Osteoblast (primary cell): ENCODE measurements at regions not wholly inside any gene's neighbourhood (a gene's known extent, or its start where the extent isn't known, plus 50 kb on each side); places are given as distances from the start of the nearest gene placed in this dataset.

ENCODE experiments used
- DNase-seq: peaks from one replicate; pipeline ENCODE4 v3.0.0; 2011; ENCODE audit warnings: low spot score, mixed read lengths; ENCODE audit not compliant: insufficient read length; ENCODE audit errors: missing footprints
- H2AFZ ChIP-seq: 2 replicates; pipeline ENCODE4 v1.6.0; 2011; ENCODE audit warnings: mild to moderate bottlenecking, low read length
- H3K27ac ChIP-seq: 2 replicates; pipeline ENCODE4 v1.5.1; 2011; ENCODE audit warnings: mild to moderate bottlenecking, low read depth, low read length, moderate library complexity
- H3K27me3 ChIP-seq: 2 replicates; pipeline ENCODE4 v1.6.0; 2012; ENCODE audit warnings: mild to moderate bottlenecking, control low read depth, inconsistent platforms, low read length, moderate library complexity; ENCODE audit not compliant: insufficient read depth
- H3K36me3 ChIP-seq: 2 replicates; pipeline ENCODE4 v1.5.1; 2011; ENCODE audit warnings: mild to moderate bottlenecking, low read length, control low read depth, moderate library complexity; ENCODE audit not compliant: insufficient read depth
- H3K4me1 ChIP-seq: 2 replicates; pipeline ENCODE4 v1.5.1; 2011; ENCODE audit warnings: mild to moderate bottlenecking, low read length, control low read depth, moderate library complexity; ENCODE audit not compliant: insufficient read depth
- H3K4me2 ChIP-seq: 2 replicates; pipeline ENCODE4 v1.6.0; 2011; ENCODE audit warnings: mild to moderate bottlenecking, low read length; ENCODE audit not compliant: insufficient read depth
- H3K4me3 ChIP-seq: fragments of 200-600 bp; sonication (generic); 3 replicates; pipeline ENCODE4 v1.5.1; 2012; ENCODE audit warnings: mild to moderate bottlenecking, low read length, inconsistent platforms; ENCODE audit not compliant: insufficient read depth
- H3K79me2 ChIP-seq: 2 replicates; pipeline ENCODE4 v1.6.0; 2012; ENCODE audit warnings: mild to moderate bottlenecking, low read length, control low read depth, inconsistent platforms; ENCODE audit not compliant: insufficient read depth
- H3K9me3 ChIP-seq: 2 replicates; pipeline ENCODE4 v1.5.1; 2011; ENCODE audit warnings: low read depth, low read length, control low read depth
- H4K20me1 ChIP-seq: 2 replicates; pipeline ENCODE4 v1.6.0; 2012; ENCODE audit warnings: mild to moderate bottlenecking, low read length, control low read depth; ENCODE audit not compliant: insufficient read depth
- TF ChIP-seq, protein P1 (sequence below): IDR thresholded peaks from 2 replicates; pipeline ENCODE4 v1.5.1; 2011; ENCODE audit warnings: mild to moderate bottlenecking, low read depth, low read length, moderate library complexity; ENCODE audit errors: extremely low read depth

DNA sequence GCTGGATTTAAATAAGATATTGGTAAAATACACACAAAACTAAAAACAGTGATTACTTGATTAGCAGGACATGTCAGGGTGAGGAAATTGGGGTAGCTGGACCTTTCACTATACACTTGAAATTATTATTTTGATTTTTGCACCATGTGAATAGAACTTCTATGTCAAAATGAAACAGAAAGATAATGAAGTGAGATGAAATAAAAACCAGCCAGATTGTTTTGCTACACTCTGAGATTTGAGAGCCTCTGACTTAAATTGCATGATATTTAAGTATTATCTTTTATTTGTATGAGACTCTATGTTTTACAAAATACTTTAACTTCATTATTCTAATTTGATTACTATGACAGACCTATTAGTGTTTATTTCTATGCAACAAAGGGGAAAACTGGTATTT lies 819.6 kb upstream of the ATXN8OS start:
- H3K4me2 ChIP-seq = no peak overlapping the region
- no peaks in the 10 kb centered on the region for H3K27me3 ChIP-seq
- H3K4me1 ChIP-seq = no peaks in the 10 kb centered on the region
- H2AFZ ChIP-seq = no peak overlapping the region
- no peak overlapping the region for H3K4me3 ChIP-seq
- TF ChIP-seq, protein P1, sequence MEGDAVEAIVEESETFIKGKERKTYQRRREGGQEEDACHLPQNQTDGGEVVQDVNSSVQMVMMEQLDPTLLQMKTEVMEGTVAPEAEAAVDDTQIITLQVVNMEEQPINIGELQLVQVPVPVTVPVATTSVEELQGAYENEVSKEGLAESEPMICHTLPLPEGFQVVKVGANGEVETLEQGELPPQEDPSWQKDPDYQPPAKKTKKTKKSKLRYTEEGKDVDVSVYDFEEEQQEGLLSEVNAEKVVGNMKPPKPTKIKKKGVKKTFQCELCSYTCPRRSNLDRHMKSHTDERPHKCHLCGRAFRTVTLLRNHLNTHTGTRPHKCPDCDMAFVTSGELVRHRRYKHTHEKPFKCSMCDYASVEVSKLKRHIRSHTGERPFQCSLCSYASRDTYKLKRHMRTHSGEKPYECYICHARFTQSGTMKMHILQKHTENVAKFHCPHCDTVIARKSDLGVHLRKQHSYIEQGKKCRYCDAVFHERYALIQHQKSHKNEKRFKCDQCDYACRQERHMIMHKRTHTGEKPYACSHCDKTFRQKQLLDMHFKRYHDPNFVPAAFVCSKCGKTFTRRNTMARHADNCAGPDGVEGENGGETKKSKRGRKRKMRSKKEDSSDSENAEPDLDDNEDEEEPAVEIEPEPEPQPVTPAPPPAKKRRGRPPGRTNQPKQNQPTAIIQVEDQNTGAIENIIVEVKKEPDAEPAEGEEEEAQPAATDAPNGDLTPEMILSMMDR = no peak
- H3K36me3 ChIP-seq = no peaks in the 10 kb centered on the region
- H4K20me1 ChIP-seq = no peaks in the 10 kb centered on the region
- no peaks in the 10 kb centered on the region for H3K9me3 ChIP-seq
- no peak overlapping the region for H3K27ac ChIP-seq
- H3K79me2 ChIP-seq = no peaks in the 10 kb centered on the region
- DNase-seq = no peak

DNA sequence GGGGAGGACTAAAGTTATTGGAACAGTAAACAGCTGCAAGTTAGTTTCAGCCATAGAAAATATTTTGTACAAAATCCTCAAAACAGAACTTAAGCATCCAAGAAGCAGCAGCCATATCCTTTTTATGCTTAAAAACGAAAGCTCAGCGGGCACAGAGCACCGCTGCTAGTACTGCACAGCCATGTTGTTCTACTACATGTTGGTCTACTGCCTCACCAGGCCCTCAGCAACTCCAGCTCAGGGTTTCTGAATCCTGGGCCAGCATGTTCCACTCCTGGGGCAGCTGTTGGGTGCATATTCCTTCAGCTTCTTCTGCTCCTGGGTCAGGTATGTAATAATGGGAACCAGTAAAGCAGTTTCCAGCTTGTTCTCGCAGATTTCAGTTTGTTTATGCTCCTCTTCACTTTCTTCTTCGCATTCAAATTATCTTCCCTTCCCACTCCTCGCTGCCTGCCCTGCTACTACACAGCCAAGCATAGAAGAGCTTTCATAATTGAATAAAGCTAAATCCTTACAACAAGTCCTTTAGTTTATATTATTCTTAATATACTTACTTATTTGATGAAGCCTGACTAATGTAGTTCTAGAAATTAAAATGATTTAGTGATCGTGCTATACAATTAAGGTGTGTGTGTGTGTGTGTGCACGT lies 820.5 kb upstream of the ATXN8OS start:
- no peak overlapping the region for H2AFZ ChIP-seq
- no peak overlapping the region for H3K27ac ChIP-seq
- H3K4me2 ChIP-seq = no peak overlapping the region

DNA sequence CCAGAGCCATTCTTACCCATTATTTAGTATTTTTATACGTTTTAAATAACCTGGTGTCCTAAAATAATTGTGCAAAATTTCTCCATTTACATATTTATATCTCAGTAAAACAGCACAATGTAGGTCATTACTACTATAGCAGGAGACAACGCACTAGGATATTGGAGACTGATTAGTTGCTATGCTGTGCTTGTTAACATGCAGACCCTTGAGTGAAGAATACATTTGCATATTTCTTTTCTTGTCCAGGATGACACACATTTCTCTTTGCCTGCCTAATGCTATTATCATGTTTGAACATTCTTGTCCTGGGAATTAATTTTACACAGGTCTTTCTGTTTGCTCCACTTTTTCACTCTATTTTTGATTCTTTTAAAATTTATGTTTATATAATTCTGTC lies 823.8 kb upstream of the ATXN8OS start:
- Histone ChIP-seq H3K4me1 (no peaks in the 10 kb centered on the region), H3K4me3 (no peak overlapping the region), H3K27me3 (no peaks in the 10 kb centered on the region), H3K9me3 (no peaks in the 10 kb centered on the region), H3K4me2 (no peak overlapping the region), H3K79me2 (no peaks in the 10 kb centered on the region), H2AFZ (no peak overlapping the region), H3K27ac (no peak overlapping the region), H4K20me1 (no peaks in the 10 kb centered on the region), H3K36me3 (no peaks in the 10 kb centered on the region)
- no peak for DNase-seq
- TF ChIP-seq, protein P1 = no peak

More for the DNA sequence above, 820.5 kb upstream of the ATXN8OS start:
- DNase-seq = no peak
- H3K27me3 ChIP-seq = no peaks in the 10 kb centered on the region
- H3K4me3 ChIP-seq = no peak overlapping the region
- no peaks in the 10 kb centered on the region for H4K20me1 ChIP-seq
- no peaks in the 10 kb centered on the region for H3K9me3 ChIP-seq
- H3K36me3 ChIP-seq = no peaks in the 10 kb centered on the region
- no peaks in the 10 kb centered on the region for H3K4me1 ChIP-seq
- H3K79me2 ChIP-seq = no peaks in the 10 kb centered on the region
- TF ChIP-seq, protein P1 = no peak

DNA sequence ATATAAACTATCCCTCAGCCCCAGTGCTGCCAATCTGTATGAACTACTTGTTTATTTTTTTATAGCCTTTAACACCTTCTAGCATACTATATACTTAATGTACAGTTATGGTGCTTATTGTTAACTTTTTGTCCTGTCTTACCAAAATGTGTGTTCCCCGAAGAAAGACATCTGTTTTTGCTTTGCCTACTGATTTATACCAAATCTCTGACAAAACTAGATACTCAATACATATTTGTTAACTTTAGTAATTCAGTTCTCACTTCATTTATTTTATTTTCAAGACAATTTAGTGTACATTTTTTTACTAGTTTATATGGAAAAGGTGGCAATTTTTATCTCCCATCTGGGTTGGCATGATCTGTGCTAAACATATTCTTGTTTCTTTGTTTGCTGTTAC lies 824.3 kb upstream of the ATXN8OS start:
- Histone ChIP-seq H3K27me3 (no peaks in the 10 kb centered on the region), H4K20me1 (no peaks in the 10 kb centered on the region), H2AFZ (no peak overlapping the region), H3K9me3 (no peaks in the 10 kb centered on the region), H3K4me3 (no peak overlapping the region), H3K79me2 (no peaks in the 10 kb centered on the region), H3K36me3 (no peaks in the 10 kb centered on the region), H3K4me2 (no peak overlapping the region), H3K27ac (no peak overlapping the region), H3K4me1 (no peaks in the 10 kb centered on the region)
- TF ChIP-seq, protein P1 = no peak
- DNase-seq = peak; percentile 13
